Astrocyte (in vitro differentiated cells and primary cell): ENCODE measurements at regions not wholly inside any gene's neighbourhood (a gene's known extent, or its start where the extent isn't known, plus 50 kb on each side); places are given as distances from the start of the nearest gene placed in this dataset.

Source experiments
- DNase-seq: peaks from one replicate; pipeline ENCODE4 v3.0.0-alpha.2; 2010; ENCODE audit warnings: low read depth
- FAIRE-seq: peaks from 2 replicates; lab custom pipeline; 2011; peaks lifted over from hg19 to GRCh38; lab: Jason Lieb, UNC
- H2AFZ ChIP-seq: 2 replicates; pipeline ENCODE4 v1.6.0; 2012; ENCODE audit warnings: low read depth, low read length, inconsistent platforms
- H3K27ac ChIP-seq: 2 replicates; pipeline ENCODE4 v1.5.1; 2011; ENCODE audit warnings: low read depth, low read length, inconsistent platforms
- H3K27me3 ChIP-seq: 2 replicates; pipeline ENCODE4 v1.6.0; 2011; ENCODE audit warnings: low read length, inconsistent platforms; ENCODE audit not compliant: insufficient read depth
- H3K36me3 ChIP-seq: 2 replicates; pipeline ENCODE4 v1.5.1; 2011; ENCODE audit warnings: low read length, inconsistent platforms; ENCODE audit not compliant: insufficient read depth
- H3K4me1 ChIP-seq: 2 replicates; pipeline ENCODE4 v1.5.1; 2011; ENCODE audit warnings: low read length, inconsistent platforms; ENCODE audit not compliant: insufficient read depth
- H3K4me2 ChIP-seq: 2 replicates; pipeline ENCODE4 v1.6.0; 2012; ENCODE audit warnings: low read length, inconsistent platforms
- H3K4me3 ChIP-seq: 2 replicates; pipeline ENCODE4 v1.5.1; 2011; ENCODE audit warnings: low read depth, mild to moderate bottlenecking, low read length, inconsistent platforms; ENCODE audit not compliant: insufficient read depth
- H3K79me2 ChIP-seq: 2 replicates; pipeline ENCODE4 v1.6.0; 2012; ENCODE audit warnings: mild to moderate bottlenecking, low read length, inconsistent platforms; ENCODE audit not compliant: insufficient read depth
- H3K9ac ChIP-seq: 2 replicates; pipeline ENCODE4 v1.6.0; 2012; ENCODE audit warnings: mild to moderate bottlenecking, low read length, inconsistent platforms
- H3K9me3 ChIP-seq: 2 replicates; pipeline ENCODE4 v1.5.1; 2012; ENCODE audit warnings: low read depth, mild to moderate bottlenecking, low read length, inconsistent platforms; ENCODE audit not compliant: insufficient read depth
- H4K20me1 ChIP-seq: 2 replicates; pipeline ENCODE4 v1.6.0; 2012; ENCODE audit warnings: low read length, inconsistent platforms; ENCODE audit not compliant: insufficient read depth
- H3K27ac Mint-ChIP-seq: one replicate; pipeline ENCODE4 v1.8.0; 2021; ENCODE audit warnings: mild to moderate bottlenecking, mixed read lengths; ENCODE audit not compliant: unreplicated experiment
- H3K27me3 Mint-ChIP-seq: one replicate; pipeline ENCODE4 v1.8.0; 2021; ENCODE audit warnings: low read depth, mixed read lengths; ENCODE audit not compliant: unreplicated experiment
- H3K36me3 Mint-ChIP-seq: one replicate; pipeline ENCODE4 v1.8.0; 2021; ENCODE audit warnings: low read depth, mixed read lengths; ENCODE audit not compliant: unreplicated experiment
- H3K4me1 Mint-ChIP-seq: one replicate; pipeline ENCODE4 v1.8.0; 2021; ENCODE audit warnings: low read depth, mixed read lengths; ENCODE audit not compliant: unreplicated experiment
- H3K4me3 Mint-ChIP-seq: one replicate; pipeline ENCODE4 v1.8.0; 2021; ENCODE audit warnings: mild to moderate bottlenecking, moderate library complexity, mixed read lengths; ENCODE audit not compliant: unreplicated experiment
- H3K9me3 Mint-ChIP-seq: one replicate; pipeline ENCODE4 v1.8.0; 2021; ENCODE audit warnings: mild to moderate bottlenecking, mixed read lengths; ENCODE audit not compliant: unreplicated experiment
- EZH2 ChIP-seq: IDR thresholded peaks from 2 replicates; pipeline ENCODE4 v1.6.1; 2012; ENCODE audit warnings: mild to moderate bottlenecking, low read length, inconsistent platforms; ENCODE audit not compliant: insufficient read depth
- TF ChIP-seq, protein P1 (sequence below): IDR thresholded peaks from 2 replicates; pipeline ENCODE4 v1.5.1; 2011; ENCODE audit warnings: low read depth, mild to moderate bottlenecking, inconsistent platforms, low read length, moderate library complexity; ENCODE audit not compliant: insufficient read depth

DNA sequence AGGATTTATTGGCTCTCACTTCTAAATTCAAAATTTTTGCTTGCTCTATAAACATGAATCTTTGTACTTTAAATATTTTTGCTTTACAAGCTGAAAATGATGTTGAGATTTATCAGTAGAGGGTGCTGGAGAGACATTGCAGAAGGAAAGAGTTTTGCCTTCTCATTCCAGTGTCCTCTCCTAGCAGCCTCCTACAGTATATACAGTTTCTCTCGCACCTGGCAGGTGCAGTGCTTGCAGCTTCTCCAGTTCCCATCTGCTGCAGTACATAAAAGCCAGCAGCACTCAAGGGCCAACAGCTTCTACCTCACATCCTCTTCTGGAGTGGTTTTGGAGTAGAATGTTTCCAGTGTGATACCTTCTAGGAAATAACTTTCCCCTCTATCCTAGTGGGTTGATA, 601.8 kb upstream of the ATXN7L3B start:
- Histone ChIP-seq H3K27me3 (no peaks in the 10 kb centered on the region), H3K4me2 (no peak overlapping the region), H3K9me3 (no peaks in the 10 kb centered on the region), H3K36me3 (no peaks in the 10 kb centered on the region), H4K20me1 (no peaks in the 10 kb centered on the region), H3K4me3 (no peak overlapping the region), H3K27ac (no peak overlapping the region), H3K4me1 (no peaks in the 10 kb centered on the region), H2AFZ (no peak overlapping the region), H3K9ac (no peak overlapping the region), H3K79me2 (no peaks in the 10 kb centered on the region)
- H3K36me3 Mint-ChIP-seq = no peaks in the 10 kb centered on the region
- no peak overlapping the region for H3K4me3 Mint-ChIP-seq
- H3K27ac Mint-ChIP-seq = no peak overlapping the region
- H3K4me1 Mint-ChIP-seq = no peaks in the 10 kb centered on the region
- no peaks in the 10 kb centered on the region for H3K9me3 Mint-ChIP-seq
- FAIRE-seq (no peak), DNase-seq (no peak)
- no peaks in the 10 kb centered on the region for H3K27me3 Mint-ChIP-seq
- TF ChIP-seq, protein P1, sequence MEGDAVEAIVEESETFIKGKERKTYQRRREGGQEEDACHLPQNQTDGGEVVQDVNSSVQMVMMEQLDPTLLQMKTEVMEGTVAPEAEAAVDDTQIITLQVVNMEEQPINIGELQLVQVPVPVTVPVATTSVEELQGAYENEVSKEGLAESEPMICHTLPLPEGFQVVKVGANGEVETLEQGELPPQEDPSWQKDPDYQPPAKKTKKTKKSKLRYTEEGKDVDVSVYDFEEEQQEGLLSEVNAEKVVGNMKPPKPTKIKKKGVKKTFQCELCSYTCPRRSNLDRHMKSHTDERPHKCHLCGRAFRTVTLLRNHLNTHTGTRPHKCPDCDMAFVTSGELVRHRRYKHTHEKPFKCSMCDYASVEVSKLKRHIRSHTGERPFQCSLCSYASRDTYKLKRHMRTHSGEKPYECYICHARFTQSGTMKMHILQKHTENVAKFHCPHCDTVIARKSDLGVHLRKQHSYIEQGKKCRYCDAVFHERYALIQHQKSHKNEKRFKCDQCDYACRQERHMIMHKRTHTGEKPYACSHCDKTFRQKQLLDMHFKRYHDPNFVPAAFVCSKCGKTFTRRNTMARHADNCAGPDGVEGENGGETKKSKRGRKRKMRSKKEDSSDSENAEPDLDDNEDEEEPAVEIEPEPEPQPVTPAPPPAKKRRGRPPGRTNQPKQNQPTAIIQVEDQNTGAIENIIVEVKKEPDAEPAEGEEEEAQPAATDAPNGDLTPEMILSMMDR = peak; percentile 15
- no peak for TF ChIP-seq EZH2

DNA sequence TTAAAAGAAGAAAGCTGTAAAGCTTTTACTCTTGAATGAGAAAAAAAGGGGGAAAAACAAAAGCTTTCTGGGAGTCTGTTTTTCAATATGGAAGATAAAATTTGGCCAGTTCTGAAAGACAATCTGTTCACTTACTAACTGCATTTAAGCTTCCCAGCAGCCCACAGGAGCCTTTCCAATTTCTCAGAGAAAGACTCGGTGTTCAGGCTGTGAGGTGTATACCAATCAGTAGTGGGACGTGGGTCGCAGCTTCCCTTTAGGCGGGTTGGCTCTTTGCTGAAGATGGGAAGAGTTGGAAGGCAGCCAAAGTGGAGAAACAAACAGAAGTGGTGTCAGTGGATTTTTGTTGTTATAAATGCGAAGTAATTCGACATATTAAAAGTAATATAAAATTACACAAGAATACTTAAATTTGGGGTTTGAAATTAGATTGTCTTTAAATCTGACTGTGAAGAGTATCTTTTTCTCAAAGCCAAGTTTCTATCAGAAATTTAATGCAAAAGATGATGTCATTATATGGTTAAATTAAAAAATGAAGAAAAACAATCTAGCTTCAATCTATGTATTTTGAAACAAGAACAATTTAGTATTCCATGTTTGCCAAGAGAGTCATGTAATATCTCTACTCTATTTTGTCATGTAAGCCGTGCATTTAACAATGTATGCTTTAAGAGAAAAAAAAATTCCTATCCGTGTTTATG, 590.2 kb upstream of the ATXN7L3B start:
- no peaks in the 10 kb centered on the region for H3K4me1 Mint-ChIP-seq
- no peak for DNase-seq
- Histone ChIP-seq H4K20me1 (no peaks in the 10 kb centered on the region), H3K27ac (no peak overlapping the region), H3K4me3 (no peak overlapping the region), H3K79me2 (no peaks in the 10 kb centered on the region), H3K4me1 (no peaks in the 10 kb centered on the region), H3K9me3 (no peaks in the 10 kb centered on the region), H3K36me3 (no peaks in the 10 kb centered on the region), H2AFZ (no peak overlapping the region), H3K4me2 (no peak overlapping the region), H3K27me3 (no peaks in the 10 kb centered on the region), H3K9ac (no peak overlapping the region)
- H3K27ac Mint-ChIP-seq = no peak overlapping the region
- no peaks in the 10 kb centered on the region for H3K36me3 Mint-ChIP-seq
- H3K27me3 Mint-ChIP-seq = no peaks in the 10 kb centered on the region
- TF ChIP-seq, protein P1 = no peak
- TF ChIP-seq EZH2 = no peak
- H3K9me3 Mint-ChIP-seq = no peaks in the 10 kb centered on the region
- no peak for FAIRE-seq
- no peak overlapping the region for H3K4me3 Mint-ChIP-seq

DNA sequence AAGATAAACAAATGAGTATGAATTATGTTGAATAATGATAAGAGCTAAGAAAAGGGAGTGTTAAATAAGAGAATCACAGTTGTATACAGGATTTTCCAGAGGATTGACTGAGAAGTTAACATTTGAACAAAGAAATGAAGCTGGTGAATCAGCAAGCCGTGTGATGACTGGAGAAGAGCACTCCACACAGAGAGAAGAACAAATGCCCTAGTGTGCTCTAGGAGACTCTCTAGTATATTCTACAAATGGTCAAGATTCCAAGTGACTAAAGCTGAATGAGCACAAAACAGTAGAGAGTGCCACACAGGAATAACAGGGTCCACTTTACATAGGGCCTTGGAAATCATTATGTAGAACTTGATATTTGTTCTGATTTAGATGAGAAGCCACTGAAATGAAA, 587.1 kb upstream of the ATXN7L3B start:
- Histone ChIP-seq H3K27me3 (no peaks in the 10 kb centered on the region), H3K4me2 (no peak overlapping the region), H3K79me2 (no peaks in the 10 kb centered on the region), H3K27ac (no peak overlapping the region), H3K9ac (no peak overlapping the region), H3K9me3 (no peaks in the 10 kb centered on the region), H3K36me3 (no peaks in the 10 kb centered on the region), H2AFZ (no peak overlapping the region), H3K4me3 (no peak overlapping the region), H4K20me1 (no peaks in the 10 kb centered on the region), H3K4me1 (no peaks in the 10 kb centered on the region)
- Mint-ChIP-seq H3K4me1 (no peaks in the 10 kb centered on the region), H3K9me3 (no peaks in the 10 kb centered on the region), H3K36me3 (no peaks in the 10 kb centered on the region), H3K27me3 (no peaks in the 10 kb centered on the region), H3K27ac (no peak overlapping the region), H3K4me3 (no peak overlapping the region)
- FAIRE-seq (no peak), DNase-seq (no peak)
- TF ChIP-seq EZH2 = no peak
- TF ChIP-seq, protein P1 = no peak
